Mesodermal cell (in vitro differentiated cells): ENCODE measurements at regions not wholly inside any gene's neighbourhood (a gene's known extent, or its start where the extent isn't known, plus 50 kb on each side); places are given as distances from the start of the nearest gene placed in this dataset.

ENCODE experiments used
- H3K27ac ChIP-seq: 2 replicates; pipeline ENCODE4 v1.7.0; 2013; ENCODE audit warnings: mild to moderate bottlenecking, low read depth, low read length, moderate library complexity; ENCODE audit not compliant: severe bottlenecking
- H3K36me3 ChIP-seq: 2 replicates; pipeline ENCODE4 v1.7.1; 2013; ENCODE audit warnings: mild to moderate bottlenecking, low read length, moderate library complexity; ENCODE audit not compliant: control insufficient read depth, insufficient read depth
- H3K4me1 ChIP-seq: one replicate; pipeline ENCODE4 v1.7.1; 2013; ENCODE audit warnings: mild to moderate bottlenecking, low read length; ENCODE audit not compliant: insufficient read depth, control insufficient read depth, poor library complexity, severe bottlenecking
- H3K4me3 ChIP-seq: 2 replicates; pipeline ENCODE4 v1.7.0; 2013; ENCODE audit warnings: low read length, control low read depth, mild to moderate bottlenecking; ENCODE audit not compliant: insufficient read depth, poor library complexity, severe bottlenecking; ENCODE audit errors: extremely low read depth
- H3K9me3 ChIP-seq: 2 replicates; pipeline ENCODE4 v1.7.1; 2013; ENCODE audit warnings: mild to moderate bottlenecking, low read length, moderate library complexity; ENCODE audit not compliant: control insufficient read depth
- WGBS, 2 experiments: methylation state at CpG; one replicate each; pipeline ENCODE4 v1.1.5; 2013; ENCODE audit warnings: missing lambda C conversion rate in 2 of 2; ENCODE audit not compliant: insufficient coverage in 2 of 2; 5-methylcytosine and 5-hydroxymethylcytosine counted together

DNA sequence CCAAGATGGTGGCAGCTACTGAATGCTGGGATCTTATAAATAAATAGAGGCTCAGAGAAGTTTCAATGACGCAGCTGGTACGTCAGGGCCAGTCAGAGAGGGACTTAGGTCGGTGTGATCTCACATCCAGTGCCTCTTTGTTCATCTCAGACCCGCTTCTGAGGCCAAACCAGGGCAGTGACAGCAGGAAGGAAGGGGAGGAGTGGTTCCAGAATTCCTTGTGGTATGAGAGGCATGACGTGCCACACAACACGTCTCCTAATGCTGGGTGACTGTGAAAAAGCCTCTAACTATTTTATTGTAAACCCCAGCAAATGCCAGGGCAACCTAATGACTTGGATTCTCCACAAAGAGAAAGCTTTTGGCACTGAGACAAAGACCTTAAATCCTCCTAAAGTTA is 423.3 kb downstream of the LPIN1 start:
- Histone ChIP-seq H3K4me1 (peaks cover 20% of the 10 kb centered on the region), H3K4me3 (no peak overlapping the region), H3K9me3 (no peaks in the 10 kb centered on the region), H3K36me3 (no peaks in the 10 kb centered on the region), H3K27ac (peak overlapping the region; percentile 96)
- WGBS, 2 experiments: 56 to 74% methylated on average over 2 to 5 of the region's 6 CpGs

DNA sequence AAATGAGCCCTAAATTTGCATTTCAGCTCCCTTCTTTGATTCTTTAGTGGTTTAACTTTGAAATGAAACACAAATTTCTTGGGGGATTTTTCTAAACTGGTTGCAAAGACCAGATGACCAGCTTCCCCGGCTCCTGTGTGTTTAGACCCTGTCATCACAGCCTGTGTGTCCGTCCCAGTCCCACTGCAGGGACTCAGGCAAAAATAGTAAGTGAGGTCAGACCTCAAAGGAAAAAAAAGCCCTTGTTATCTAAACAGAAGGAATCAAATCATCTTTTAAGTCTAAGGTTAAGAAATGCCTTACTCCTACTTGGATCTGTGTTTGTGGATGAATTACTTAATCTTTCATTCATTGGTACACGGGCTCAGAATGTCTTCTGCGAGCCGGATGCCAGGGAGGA is 423.7 kb downstream of the LPIN1 start:
- Histone ChIP-seq H3K4me1 (peaks cover 20% of the 10 kb centered on the region), H3K4me3 (no peak overlapping the region), H3K27ac (peak overlapping the region; percentile 96), H3K9me3 (no peaks in the 10 kb centered on the region), H3K36me3 (no peaks in the 10 kb centered on the region)
- 87 to 94% methylated on average over 3 of the region's 5 CpGs for WGBS, 2 experiments

GRCh38 chr2:12173271-12173942 is 427.0 kb downstream of the LPIN1 start:
- Histone ChIP-seq H3K4me1 (peaks cover 44% of the 10 kb centered on the region), H3K4me3 (no peak overlapping the region), H3K36me3 (no peaks in the 10 kb centered on the region), H3K9me3 (no peaks in the 10 kb centered on the region), H3K27ac (no peak overlapping the region)
- WGBS, 2 experiments: 83 to 100% methylated on average over 1 of the region's 1 CpG

- Histone ChIP-seq H3K36me3 (no peaks in the 10 kb centered on the region), H3K27ac (no peak overlapping the region), H3K4me3 (no peak overlapping the region), H3K9me3 (no peaks in the 10 kb centered on the region), H3K4me1 (peaks cover 43% of the 10 kb centered on the region)
- WGBS, 2 experiments: 100% methylated on average over 1 of the region's 2 CpGs; no CpG with 5 or more reads in 1 of the 2 experiments
Observed at GRCh38 chr2:12173943-12174340, 427.5 kb downstream of the LPIN1 start.

DNA sequence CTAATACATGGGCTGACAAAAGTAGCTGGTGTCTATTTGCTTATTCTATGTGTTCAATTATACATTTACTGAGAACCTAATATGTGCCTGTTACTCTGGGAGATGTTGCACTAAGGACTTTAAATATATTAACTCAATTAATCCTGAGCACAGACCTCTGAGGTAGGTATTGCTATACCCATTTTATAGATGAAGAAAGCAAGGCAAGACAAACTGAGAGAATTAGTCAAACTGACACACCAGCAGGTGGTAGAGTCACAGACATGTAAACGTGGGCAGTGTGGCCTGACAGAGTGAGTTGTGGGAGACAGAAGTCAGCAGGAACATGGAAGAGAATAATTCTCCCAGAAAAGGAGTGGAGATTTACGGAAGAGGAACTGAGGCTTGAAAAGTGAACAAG is 428.9 kb downstream of the LPIN1 start:
- Histone ChIP-seq H3K9me3 (no peaks in the 10 kb centered on the region), H3K4me3 (no peak overlapping the region), H3K4me1 (peaks cover 29% of the 10 kb centered on the region), H3K27ac (no peak overlapping the region), H3K36me3 (no peaks in the 10 kb centered on the region)
- 85 to 95% methylated on average over 2 of the region's 2 CpGs for WGBS, 2 experiments

GRCh38 chr2:12176623-12177454 is 430.4 kb downstream of the LPIN1 start:
- H3K27ac ChIP-seq: peak overlapping the region; percentile 82
- 40 to 54% methylated on average over 7 of the region's 9 CpGs for WGBS, 2 experiments
- H3K4me3 ChIP-seq: no peak overlapping the region
- H3K4me1 ChIP-seq: peaks cover 24% of the 10 kb centered on the region
- H3K9me3 ChIP-seq: no peaks in the 10 kb centered on the region
- H3K36me3 ChIP-seq: no peaks in the 10 kb centered on the region

GRCh38 chr2:12177455-12178288 is 431.2 kb downstream of the LPIN1 start:
- Histone ChIP-seq H3K27ac (peak overlapping the region; percentile 82), H3K4me3 (no peak overlapping the region), H3K36me3 (no peaks in the 10 kb centered on the region), H3K4me1 (peaks cover 24% of the 10 kb centered on the region), H3K9me3 (no peaks in the 10 kb centered on the region)
- 64 to 100% methylated on average over 1 to 3 of the region's 4 CpGs for whole genome bisulfite sequencing, 2 experiments

GRCh38 chr2:12178289-12179080 is 432.1 kb downstream of the LPIN1 start:
- no peak overlapping the region for H3K27ac ChIP-seq
- H3K4me1 ChIP-seq: peaks cover 30% of the 10 kb centered on the region
- H3K9me3 ChIP-seq: no peaks in the 10 kb centered on the region
- H3K4me3 ChIP-seq: no peak overlapping the region
- WGBS, 2 experiments: 88 to 100% methylated on average over 2 to 4 of the region's 6 CpGs
- no peaks in the 10 kb centered on the region for H3K36me3 ChIP-seq

GRCh38 chr2:12180031-12180430 is 433.6 kb downstream of the LPIN1 start:
- Histone ChIP-seq H3K36me3 (no peaks in the 10 kb centered on the region), H3K27ac (no peak overlapping the region), H3K9me3 (no peaks in the 10 kb centered on the region), H3K4me3 (no peak overlapping the region), H3K4me1 (peaks cover 30% of the 10 kb centered on the region)
- 100% methylated on average over 1 of the region's 2 CpGs; no CpG with 5 or more reads in 1 of the 2 experiments for WGBS, 2 experiments
